ENCODE measurements at regions not wholly inside any gene's neighbourhood (a gene's known extent, or its start where the extent isn't known, plus 50 kb on each side); places are given as distances from the start of the nearest gene placed in this dataset.

GRCh38 chr4:30952526-30953219, 232.5 kb downstream of the PCDH7 start:
- no peak for DNase-seq (ENCODE audit: low read depth, low spot score)
- POLR2A ChIA-PET: no interaction called here
- H3K4me3 ChIP-seq (ENCODE audit: low read depth, low read length): no peak overlapping the region
- CTCF ChIA-PET: no interaction called here
- TF ChIP-seq, protein P1, sequence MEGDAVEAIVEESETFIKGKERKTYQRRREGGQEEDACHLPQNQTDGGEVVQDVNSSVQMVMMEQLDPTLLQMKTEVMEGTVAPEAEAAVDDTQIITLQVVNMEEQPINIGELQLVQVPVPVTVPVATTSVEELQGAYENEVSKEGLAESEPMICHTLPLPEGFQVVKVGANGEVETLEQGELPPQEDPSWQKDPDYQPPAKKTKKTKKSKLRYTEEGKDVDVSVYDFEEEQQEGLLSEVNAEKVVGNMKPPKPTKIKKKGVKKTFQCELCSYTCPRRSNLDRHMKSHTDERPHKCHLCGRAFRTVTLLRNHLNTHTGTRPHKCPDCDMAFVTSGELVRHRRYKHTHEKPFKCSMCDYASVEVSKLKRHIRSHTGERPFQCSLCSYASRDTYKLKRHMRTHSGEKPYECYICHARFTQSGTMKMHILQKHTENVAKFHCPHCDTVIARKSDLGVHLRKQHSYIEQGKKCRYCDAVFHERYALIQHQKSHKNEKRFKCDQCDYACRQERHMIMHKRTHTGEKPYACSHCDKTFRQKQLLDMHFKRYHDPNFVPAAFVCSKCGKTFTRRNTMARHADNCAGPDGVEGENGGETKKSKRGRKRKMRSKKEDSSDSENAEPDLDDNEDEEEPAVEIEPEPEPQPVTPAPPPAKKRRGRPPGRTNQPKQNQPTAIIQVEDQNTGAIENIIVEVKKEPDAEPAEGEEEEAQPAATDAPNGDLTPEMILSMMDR (IDR thresholded peaks at IDR 0.05; ENCODE audit: insufficient read depth, low read length, missing control alignments): no peak

DNA sequence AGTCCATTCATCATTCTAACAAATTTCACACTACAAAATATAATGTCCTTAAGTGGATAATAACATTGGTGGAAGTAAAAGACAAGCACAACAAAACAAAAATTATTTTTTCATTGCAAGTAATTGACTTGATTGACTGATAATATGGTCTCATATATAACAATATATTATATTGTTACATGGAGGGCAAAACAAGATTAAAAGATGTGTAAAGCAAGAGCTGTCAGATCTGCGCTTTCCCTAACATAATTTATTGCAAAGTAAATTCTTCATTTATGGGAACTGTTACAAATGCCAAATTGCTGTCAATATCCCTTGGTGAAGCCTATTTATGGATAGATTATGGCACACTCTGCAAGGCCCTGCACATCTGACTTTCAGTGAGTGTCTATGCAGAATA, 233.6 kb downstream of the PCDH7 start:
- no peak overlapping the region for H3K4me3 ChIP-seq (ENCODE audit: low read depth, low read length)
- ChIA-PET CTCF (no interaction called here), POLR2A (no interaction called here)
- TF ChIP-seq, protein P1 (IDR thresholded peaks at IDR 0.05; ENCODE audit: insufficient read depth, low read length, missing control alignments): no peak
- DNase-seq (ENCODE audit: low read depth, low spot score): no peak

DNA sequence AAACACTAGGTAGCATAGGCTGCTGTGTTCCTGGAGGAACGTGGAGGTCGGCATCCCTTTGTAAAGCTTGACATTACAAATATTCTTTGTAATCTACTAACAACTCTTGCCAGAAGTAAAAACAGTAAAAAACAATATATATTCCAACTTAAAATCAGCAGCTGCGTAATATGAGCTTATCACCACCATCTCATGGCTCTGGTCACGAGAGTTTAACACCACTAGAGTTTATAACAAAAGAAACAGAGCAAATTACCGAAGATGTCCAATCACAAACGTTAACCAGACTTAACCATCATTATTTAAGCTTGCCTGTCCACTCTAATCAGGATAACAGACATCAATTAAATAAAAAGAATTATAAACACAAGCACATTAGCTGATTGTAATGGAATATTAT, 236.7 kb downstream of the PCDH7 start:
- TF ChIP-seq, protein P1 (IDR thresholded peaks at IDR 0.05; ENCODE audit: insufficient read depth, low read length, missing control alignments): no peak
- H3K4me3 ChIP-seq (ENCODE audit: low read depth, low read length): no peak overlapping the region
- ChIA-PET CTCF (no interaction called here), POLR2A (no interaction called here)
- no peak for DNase-seq (ENCODE audit: low read depth, low spot score)

DNA sequence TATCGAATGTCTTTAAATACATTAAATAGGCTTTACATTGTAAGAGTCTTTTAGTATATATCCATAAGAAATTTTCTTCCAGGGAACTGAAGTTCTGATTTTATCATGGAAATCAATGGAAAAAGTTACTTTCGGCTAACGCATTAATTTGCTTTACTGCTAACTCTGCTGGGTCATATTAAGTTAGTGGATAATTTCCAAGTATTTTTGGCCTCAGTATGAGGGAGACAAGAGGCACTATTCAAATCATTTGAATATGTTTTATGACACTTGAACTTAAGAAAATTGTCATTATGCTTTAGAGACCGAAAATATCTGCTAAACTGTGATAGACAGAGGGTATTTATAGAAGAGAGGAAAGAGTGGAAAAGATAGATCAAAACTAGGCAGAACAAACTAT, 237.5 kb downstream of the PCDH7 start:
- CTCF ChIA-PET: no interaction called here
- POLR2A ChIA-PET: no interaction called here

DNA sequence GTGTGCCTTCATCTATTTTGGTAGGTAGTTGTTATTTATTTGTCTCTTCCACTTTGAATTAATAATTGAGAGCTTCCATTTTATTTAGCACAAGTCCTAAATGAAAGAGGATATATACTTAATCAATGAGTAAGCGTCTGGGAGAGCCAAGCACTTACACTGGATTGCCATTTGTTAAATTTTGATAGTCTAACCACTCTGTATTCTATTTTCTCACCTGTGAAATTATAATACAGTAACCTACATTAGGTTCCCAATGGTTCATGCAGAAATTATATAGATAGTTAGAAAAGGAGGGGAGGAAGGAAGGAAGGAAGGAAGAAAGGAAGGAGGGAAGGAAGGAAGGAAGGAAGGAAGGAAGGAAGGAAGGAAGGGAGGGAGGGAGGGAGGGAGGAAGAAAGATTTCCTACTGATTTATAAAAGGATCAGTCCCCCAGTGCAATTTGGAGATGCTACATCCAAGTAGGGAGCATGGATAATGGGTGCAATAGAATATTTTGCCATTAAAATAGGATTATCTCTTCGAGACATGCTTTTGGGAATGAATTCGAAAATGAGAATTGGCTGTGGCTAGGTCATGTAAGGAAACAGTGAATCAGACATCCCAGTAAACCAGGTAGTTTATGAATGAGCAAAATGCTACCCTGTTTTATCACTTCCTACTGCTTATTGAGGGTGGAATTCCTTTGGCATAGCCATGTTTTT, 239.8 kb downstream of the PCDH7 start:
- DNase-seq (ENCODE audit: low read depth, low spot score): no peak
- CTCF ChIA-PET: no interaction called here
- H3K4me3 ChIP-seq (ENCODE audit: low read depth, low read length): no peak overlapping the region
- POLR2A ChIA-PET: no interaction called here
- TF ChIP-seq, protein P1 (IDR thresholded peaks at IDR 0.05; ENCODE audit: insufficient read depth, low read length, missing control alignments): no peak

More for the DNA sequence above, 237.5 kb downstream of the PCDH7 start:
- TF ChIP-seq, protein P1 (IDR thresholded peaks at IDR 0.05; ENCODE audit: insufficient read depth, low read length, missing control alignments): no peak
- no peak overlapping the region for H3K4me3 ChIP-seq (ENCODE audit: low read depth, low read length)
- DNase-seq (ENCODE audit: low read depth, low spot score): no peak

DNA sequence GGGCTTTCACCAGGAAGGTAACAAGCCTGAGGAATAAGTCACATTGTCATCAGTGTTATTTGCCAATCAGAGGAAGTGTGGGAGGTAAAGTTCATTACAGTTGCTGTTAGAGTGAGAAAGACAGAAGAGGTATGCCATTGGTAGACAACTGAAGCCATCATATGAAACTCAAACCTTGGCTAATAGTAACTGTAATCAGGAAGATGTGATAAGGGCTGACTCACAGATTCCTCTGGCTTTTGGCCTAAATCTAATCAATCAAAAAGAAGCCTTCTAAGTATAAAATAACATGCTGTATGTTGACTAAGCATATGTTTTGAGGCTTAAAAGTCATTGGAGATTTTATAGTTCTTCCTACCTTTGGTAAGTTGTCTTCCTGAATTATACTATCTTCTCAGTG, 242.8 kb downstream of the PCDH7 start:
- ChIA-PET CTCF (no interaction called here), POLR2A (no interaction called here)
- DNase-seq (ENCODE audit: low read depth, low spot score): no peak

More for the DNA sequence above, 242.8 kb downstream of the PCDH7 start:
- H3K4me3 ChIP-seq (ENCODE audit: low read depth, low read length): no peak overlapping the region
- TF ChIP-seq, protein P1 (IDR thresholded peaks at IDR 0.05; ENCODE audit: insufficient read depth, low read length, missing control alignments): no peak
